Left lung (tissue), 4 donors: ENCODE measurements at regions not wholly inside any gene's neighbourhood (a gene's known extent, or its start where the extent isn't known, plus 50 kb on each side); places are given as distances from the start of the nearest gene placed in this dataset.

Experiments
- ATAC-seq: fragments of 200-7000 bp; cut with Tn5 transposase; one replicate; pipeline ENCODE4 v1.9.1; 2020; ENCODE audit warnings: moderate library complexity
- DNase-seq, 4 donors: peaks; one replicate each; pipeline ENCODE4 v3.0.0-alpha.2; 2013 to 2020
- H3K27ac ChIP-seq, 2 donors: fragments of 200-600 bp; sonication (generic) in 1 of 2; one replicate each; pipeline versions ENCODE4 v1.5.0 to v1.8.0; 2020 to 2021
- H3K27me3 ChIP-seq, 2 donors: fragments of 200-600 bp; sonication (generic) in 1 of 2; one replicate each; pipeline versions ENCODE4 v1.5.0 to v1.8.0; 2020 to 2021
- H3K36me3 ChIP-seq, 2 donors: fragments of 200-600 bp; sonication (generic) in 1 of 2; one replicate each; pipeline versions ENCODE4 v1.5.0 to v1.8.0; 2020 to 2021
- H3K4me1 ChIP-seq, 2 donors: fragments of 200-600 bp; one replicate each; pipeline ENCODE4 v1.8.0; 2021
- H3K4me3 ChIP-seq, 2 donors: fragments of 200-600 bp; sonication (generic) in 1 of 2; one replicate each; pipeline versions ENCODE4 v1.5.0 to v1.8.0; 2020 to 2021; ENCODE audit warnings: mild to moderate bottlenecking in 1 of 2
- H3K9me3 ChIP-seq, 2 donors: fragments of 200-600 bp; sonication (generic) in 1 of 2; one replicate each; pipeline versions ENCODE4 v1.5.0 to v1.8.0; 2020 to 2021
- CTCF ChIP-seq, 2 donors: fragments of 200-600 bp; sonication (generic) in 1 of 2; IDR thresholded peaks; one replicate each; pipeline versions ENCODE4 v1.5.0 to v1.8.0; 2021; ENCODE audit warnings: antibody characterized with exemption in 2 of 2
- intact Hi-C, 2 donors: fragments of 100-400 bp; cut with DNase I; formaldehyde crosslinking; loops; one replicate each; pipeline versions ENCODE4 v1.11.2 to v1.14.2; 2022
- donor health status: DM: no; HTN: yes; CAD: no.
- donor health status: DM: no; HTN: no; CAD: no.

- no peak overlapping the region for H3K27ac ChIP-seq
- TF ChIP-seq CTCF (IDR thresholded peaks at IDR 0.05) = no peak
- intact Hi-C loops = no loop called here
- ATAC-seq (no peak), DNase-seq (no peak)
- H3K27me3 ChIP-seq = no peaks in the 10 kb centered on the region
- no peaks in the 10 kb centered on the region for H3K4me1 ChIP-seq
- H3K4me3 ChIP-seq = no peak overlapping the region
- H3K9me3 ChIP-seq = no peaks in the 10 kb centered on the region
- H3K36me3 ChIP-seq = no peaks in the 10 kb centered on the region
These were observed 250.5 kb upstream of the FLRT2 start for GRCh38 chr14:85279407-85279806.

GRCh38 chr14:85280074-85280473, 249.9 kb upstream of the FLRT2 start:
- Histone ChIP-seq H3K27ac (no peak overlapping the region), H3K9me3 (no peaks in the 10 kb centered on the region), H3K4me3 (no peak overlapping the region), H3K4me1 (no peaks in the 10 kb centered on the region), H3K27me3 (no peaks in the 10 kb centered on the region), H3K36me3 (no peaks in the 10 kb centered on the region)
- no peak for ATAC-seq
- DNase-seq = no peak
- intact Hi-C loops = no loop called here
- TF ChIP-seq CTCF (IDR thresholded peaks at IDR 0.05) = no peak

- intact Hi-C loops = no loop called here
- H3K4me3 ChIP-seq = no peak overlapping the region
These were observed 248.0 kb upstream of the FLRT2 start for GRCh38 chr14:85281921-85282320.

GRCh38 chr14:85288041-85288440, 241.9 kb upstream of the FLRT2 start:
- no peak for ATAC-seq
- no peak overlapping the region for H3K4me3 ChIP-seq
- H3K27ac ChIP-seq = no peak overlapping the region
- no peaks in the 10 kb centered on the region for H3K4me1 ChIP-seq
- no peaks in the 10 kb centered on the region for H3K27me3 ChIP-seq
- no peak for TF ChIP-seq CTCF (IDR thresholded peaks at IDR 0.05)
- no peak for DNase-seq
- H3K9me3 ChIP-seq = no peaks in the 10 kb centered on the region
- intact Hi-C loops = no loop called here
- H3K36me3 ChIP-seq = no peaks in the 10 kb centered on the region

More at GRCh38 chr14:85281921-85282320, 248.0 kb upstream of the FLRT2 start:
- DNase-seq (no peak), ATAC-seq (no peak)
- Histone ChIP-seq H3K9me3 (no peaks in the 10 kb centered on the region), H3K27me3 (no peaks in the 10 kb centered on the region), H3K4me1 (no peaks in the 10 kb centered on the region), H3K27ac (no peak overlapping the region), H3K36me3 (no peaks in the 10 kb centered on the region)
- no peak for TF ChIP-seq CTCF (IDR thresholded peaks at IDR 0.05)

- no peaks in the 10 kb centered on the region for H3K9me3 ChIP-seq
- ATAC-seq = no peak
- no peaks in the 10 kb centered on the region for H3K36me3 ChIP-seq
- no peak overlapping the region for H3K27ac ChIP-seq
- no peak for DNase-seq
- intact Hi-C loops = no loop called here
- H3K4me3 ChIP-seq = no peak overlapping the region
- TF ChIP-seq CTCF (IDR thresholded peaks at IDR 0.05) = no peak
- no peaks in the 10 kb centered on the region for H3K27me3 ChIP-seq
- H3K4me1 ChIP-seq = no peaks in the 10 kb centered on the region
These were observed 238.2 kb upstream of the FLRT2 start for GRCh38 chr14:85291731-85292130.
